Suprapubic skin (tissue), 4 donors: ENCODE measurements at regions not wholly inside any gene's neighbourhood (a gene's known extent, or its start where the extent isn't known, plus 50 kb on each side); places are given as distances from the start of the nearest gene placed in this dataset.
A peak's percentile ranks its signal among the peaks of the same experiment; 100 is the strongest.

Experiments used
- DNase-seq, 2 donors: peaks; one replicate each; pipeline ENCODE4 v3.0.0-alpha.2; 2019; ENCODE audit warnings: low spot score in 2 of 2
- H3K27ac ChIP-seq: fragments of 200-600 bp; sonication (generic); one replicate; pipeline ENCODE4 v1.5.1; 2019
- H3K27me3 ChIP-seq: fragments of 200-600 bp; sonication (generic); one replicate; pipeline ENCODE4 v1.5.1; 2019
- H3K36me3 ChIP-seq: fragments of 200-600 bp; sonication (generic); one replicate; pipeline ENCODE4 v1.5.1; 2019
- H3K4me1 ChIP-seq: fragments of 200-600 bp; sonication (generic); one replicate; pipeline ENCODE4 v1.5.1; 2019
- H3K4me3 ChIP-seq: fragments of 200-600 bp; sonication (generic); one replicate; pipeline ENCODE4 v1.5.1; 2019; ENCODE audit warnings: mild to moderate bottlenecking
- H3K9me3 ChIP-seq: fragments of 200-600 bp; sonication (generic); one replicate; pipeline ENCODE4 v1.5.1; 2019
- EP300 ChIP-seq: sonication (generic); formaldehyde crosslinking; IDR thresholded peaks from one replicate; pipeline ENCODE4 v1.6.1; 2017; ENCODE audit warnings: antibody characterized with exemption
- POLR2A ChIP-seq, 2 donors: fragments of 450-650 bp; IDR thresholded peaks; one replicate each; pipeline ENCODE4 v1.6.1; 2017; ENCODE audit warnings: antibody characterized with exemption in 2 of 2, mild to moderate bottlenecking in 2 of 2, moderate library complexity in 2 of 2
- POLR2AphosphoS5 ChIP-seq, 3 donors: sonication (generic); formaldehyde crosslinking; IDR thresholded peaks; one replicate each; pipeline ENCODE4 v1.6.1; 2017; ENCODE audit warnings: antibody characterized with exemption in 3 of 3
- WGBS: methylation state at CpG from one replicate; pipeline ENCODE4 v1.1.5; 2018; 5-methylcytosine and 5-hydroxymethylcytosine counted together
- TF ChIP-seq, protein P1 (sequence below), 2 donors: fragments of 200-600 bp in 1 of 2; fragments of 450-650 bp in 1 of 2; sonication (generic) in 1 of 2; IDR thresholded peaks; one replicate each; pipeline ENCODE4 v1.5.1; 2016 to 2019; ENCODE audit warnings: antibody characterized with exemption in 2 of 2, mild to moderate bottlenecking in 1 of 2, moderate library complexity in 1 of 2

DNA sequence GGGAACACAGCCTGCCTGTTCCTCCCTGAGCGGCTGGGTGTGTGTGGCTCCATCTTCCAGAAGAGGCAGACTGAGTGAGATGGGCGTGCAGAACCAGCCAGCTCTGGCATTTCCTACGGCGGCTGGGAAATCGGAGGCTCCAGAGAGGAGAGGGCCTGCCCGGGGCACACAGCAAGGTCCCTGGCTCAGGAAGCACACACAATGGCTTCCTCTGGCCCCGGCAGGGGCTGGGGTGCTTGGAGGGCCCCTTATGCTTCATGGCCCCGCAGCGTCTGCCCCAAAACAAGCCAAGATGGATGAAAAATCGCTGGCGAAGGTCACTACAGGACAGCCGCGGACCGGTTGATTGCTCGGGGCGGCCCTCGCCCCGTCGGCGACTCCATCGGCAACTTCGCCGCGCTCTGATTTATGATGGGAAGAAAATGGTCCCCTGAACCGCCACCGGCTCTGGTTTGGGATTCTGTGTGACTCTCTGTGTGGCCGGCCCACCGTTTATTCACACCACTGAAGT, 191.5 kb upstream of the C14orf180 start:
- no peak for TF ChIP-seq POLR2AphosphoS5 (IDR thresholded peaks at IDR 0.05)
- TF ChIP-seq POLR2A (IDR thresholded peaks at IDR 0.05): no peak
- TF ChIP-seq EP300: no peak
- TF ChIP-seq, protein P1, sequence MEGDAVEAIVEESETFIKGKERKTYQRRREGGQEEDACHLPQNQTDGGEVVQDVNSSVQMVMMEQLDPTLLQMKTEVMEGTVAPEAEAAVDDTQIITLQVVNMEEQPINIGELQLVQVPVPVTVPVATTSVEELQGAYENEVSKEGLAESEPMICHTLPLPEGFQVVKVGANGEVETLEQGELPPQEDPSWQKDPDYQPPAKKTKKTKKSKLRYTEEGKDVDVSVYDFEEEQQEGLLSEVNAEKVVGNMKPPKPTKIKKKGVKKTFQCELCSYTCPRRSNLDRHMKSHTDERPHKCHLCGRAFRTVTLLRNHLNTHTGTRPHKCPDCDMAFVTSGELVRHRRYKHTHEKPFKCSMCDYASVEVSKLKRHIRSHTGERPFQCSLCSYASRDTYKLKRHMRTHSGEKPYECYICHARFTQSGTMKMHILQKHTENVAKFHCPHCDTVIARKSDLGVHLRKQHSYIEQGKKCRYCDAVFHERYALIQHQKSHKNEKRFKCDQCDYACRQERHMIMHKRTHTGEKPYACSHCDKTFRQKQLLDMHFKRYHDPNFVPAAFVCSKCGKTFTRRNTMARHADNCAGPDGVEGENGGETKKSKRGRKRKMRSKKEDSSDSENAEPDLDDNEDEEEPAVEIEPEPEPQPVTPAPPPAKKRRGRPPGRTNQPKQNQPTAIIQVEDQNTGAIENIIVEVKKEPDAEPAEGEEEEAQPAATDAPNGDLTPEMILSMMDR (IDR thresholded peaks at IDR 0.05): no peak
- Histone ChIP-seq H3K4me3 (no peak overlapping the region), H3K27ac (no peak overlapping the region), H3K36me3 (no peaks in the 10 kb centered on the region), H3K9me3 (no peaks in the 10 kb centered on the region), H3K27me3 (peaks cover 17% of the 10 kb centered on the region), H3K4me1 (peaks cover 10% of the 10 kb centered on the region)
- WGBS: 92% methylated on average over 23 of the region's 28 CpGs
- peak; percentile 44 to 45 for DNase-seq

DNA sequence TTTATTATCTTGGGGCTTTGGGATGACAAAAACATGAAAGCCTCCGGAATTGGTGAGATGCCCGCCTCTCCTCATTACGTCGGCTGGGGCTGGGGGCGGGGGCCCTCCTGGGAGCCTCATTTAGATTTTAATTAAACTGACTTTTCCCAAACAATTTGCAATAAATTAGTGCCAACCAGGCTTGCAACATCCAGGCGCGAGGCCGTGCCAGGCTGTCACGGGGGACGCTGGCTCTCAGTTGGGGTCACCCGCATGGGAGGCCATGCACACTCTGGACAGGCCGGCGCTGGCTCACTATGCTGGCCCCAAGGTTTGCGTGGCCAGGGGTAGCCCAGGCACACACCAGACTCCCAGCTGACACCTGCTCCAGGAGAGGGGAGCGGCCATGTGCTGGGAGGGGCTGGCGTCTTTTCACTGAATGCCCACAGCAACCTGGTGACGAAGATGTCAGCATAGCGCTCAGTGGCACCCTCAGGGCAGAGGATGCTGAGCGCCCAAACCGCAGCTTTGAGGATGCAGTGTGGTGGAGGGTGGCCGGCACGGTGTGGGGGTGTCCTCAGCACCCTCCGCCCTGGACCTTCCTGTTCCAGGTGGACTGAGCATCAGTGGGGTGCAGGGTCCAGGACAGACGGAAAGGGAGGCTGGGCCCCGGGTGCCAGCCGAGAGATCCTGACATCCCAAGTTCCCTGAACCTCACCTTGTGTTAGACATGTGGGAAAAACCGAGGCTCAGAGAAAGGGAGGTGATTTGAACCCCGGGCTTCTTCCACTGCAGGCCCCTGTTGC, 190.8 kb upstream of the C14orf180 start:
- 86% methylated on average over 18 of the region's 28 CpGs for WGBS
- peak; percentile 46 to 75 for DNase-seq
- Histone ChIP-seq H3K27ac (no peak overlapping the region), H3K27me3 (peaks cover 12% of the 10 kb centered on the region), H3K9me3 (no peaks in the 10 kb centered on the region), H3K4me3 (no peak overlapping the region), H3K36me3 (no peaks in the 10 kb centered on the region), H3K4me1 (peaks cover 4% of the 10 kb centered on the region)
- no peak for TF ChIP-seq POLR2A (IDR thresholded peaks at IDR 0.05)

DNA sequence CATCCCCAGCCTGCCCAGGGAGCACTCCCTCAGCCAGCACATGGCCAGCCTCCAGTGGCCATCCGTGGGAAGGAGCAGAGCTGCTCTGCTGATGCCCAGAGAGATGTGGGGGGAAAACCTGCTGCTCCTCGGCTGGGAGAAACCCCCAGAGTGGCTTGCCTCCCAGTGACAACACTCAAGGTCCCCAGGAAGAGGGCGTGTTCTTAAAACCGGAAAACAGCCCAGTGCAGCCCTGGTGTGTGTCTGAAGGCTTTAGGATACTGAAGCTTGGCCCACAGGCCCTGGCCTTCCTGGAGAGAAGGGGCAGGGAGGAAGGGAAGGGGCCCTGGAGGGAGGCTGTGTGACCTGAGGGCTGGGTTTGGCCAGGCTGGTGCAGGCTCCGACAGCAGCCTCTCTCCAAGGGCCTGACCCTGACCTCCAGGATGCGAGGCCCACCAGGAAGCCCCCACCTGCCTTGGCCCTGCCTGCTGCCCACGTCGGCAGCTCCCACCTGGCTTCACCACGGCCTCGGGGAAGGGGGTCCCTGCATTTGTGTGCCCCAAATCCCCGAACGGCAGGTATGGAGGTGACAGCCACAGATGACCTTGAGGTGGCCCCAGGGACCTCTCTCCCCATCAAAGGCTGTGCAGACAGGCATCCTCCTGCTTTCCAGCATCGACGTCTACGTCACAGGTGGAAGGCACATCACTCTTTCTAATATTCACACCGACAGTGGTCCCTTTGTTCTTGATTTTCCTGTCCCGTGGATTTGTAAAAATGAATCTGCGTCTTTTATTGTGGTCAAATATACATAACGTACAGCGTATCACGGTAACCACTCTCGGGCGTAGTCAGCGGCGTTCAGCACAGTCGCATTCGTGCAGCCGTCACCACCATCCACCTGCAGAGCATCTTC, 190.0 kb upstream of the C14orf180 start:
- Histone ChIP-seq H3K27ac (no peak overlapping the region), H3K4me1 (peaks cover 4% of the 10 kb centered on the region), H3K4me3 (no peak overlapping the region), H3K27me3 (peaks cover 14% of the 10 kb centered on the region), H3K36me3 (no peaks in the 10 kb centered on the region), H3K9me3 (no peaks in the 10 kb centered on the region)
- TF ChIP-seq POLR2AphosphoS5 (IDR thresholded peaks at IDR 0.05) (no peak), POLR2A (IDR thresholded peaks at IDR 0.05) (no peak), EP300 (no peak)
- TF ChIP-seq, protein P1 (IDR thresholded peaks at IDR 0.05): no peak
- DNase-seq: peak; percentile 42 to 55
- 78% methylated on average over 22 of the region's 28 CpGs for WGBS

DNA sequence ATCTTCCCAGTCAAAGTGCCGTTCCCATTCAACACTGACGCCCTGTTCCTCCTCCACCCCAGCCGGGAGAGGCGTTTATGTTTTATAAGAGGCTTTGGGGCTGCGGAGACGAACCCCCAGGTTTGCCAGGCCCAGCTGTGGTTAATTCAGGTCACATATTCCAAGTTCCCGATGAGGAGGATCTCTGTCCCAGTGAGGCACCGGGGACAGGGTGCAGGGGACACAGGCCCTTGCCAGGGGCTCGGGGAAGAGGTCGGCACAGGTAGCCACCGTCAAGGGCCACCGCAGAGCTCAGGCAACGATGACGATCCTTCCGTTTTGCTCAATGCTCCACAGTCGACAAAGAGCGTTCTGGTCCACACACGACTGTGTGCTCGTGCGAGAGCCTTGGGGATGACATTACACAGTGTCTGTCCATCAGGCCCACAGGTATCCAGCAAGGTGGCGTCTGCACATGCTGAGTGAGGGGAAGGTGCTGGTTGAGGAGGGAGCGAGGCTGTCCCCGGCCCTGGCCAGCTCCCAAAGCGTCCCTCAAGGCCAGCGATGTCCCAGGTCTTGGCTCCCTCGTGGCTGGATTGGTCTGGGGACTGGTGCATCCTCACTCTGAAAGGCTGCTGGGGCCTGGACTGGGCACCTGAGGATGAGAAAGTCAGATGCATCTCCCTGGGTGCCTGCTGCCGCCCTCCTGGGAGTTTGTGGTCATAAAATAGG, 189.2 kb upstream of the C14orf180 start:
- TF ChIP-seq POLR2A (IDR thresholded peaks at IDR 0.05) (no peak), EP300 (no peak), POLR2AphosphoS5 (IDR thresholded peaks at IDR 0.05) (no peak)
- TF ChIP-seq, protein P1 (IDR thresholded peaks at IDR 0.05): no peak
- Histone ChIP-seq H3K9me3 (no peaks in the 10 kb centered on the region), H3K4me1 (peaks cover 6% of the 10 kb centered on the region), H3K36me3 (no peaks in the 10 kb centered on the region), H3K27me3 (peaks cover 11% of the 10 kb centered on the region), H3K27ac (no peak overlapping the region), H3K4me3 (no peak overlapping the region)
- 90% methylated on average over 7 of the region's 27 CpGs for WGBS
- peak; percentile 37 to 72 for DNase-seq
